GM18520 (cell line): ENCODE measurements at regions not wholly inside any gene's neighbourhood (a gene's known extent, or its start where the extent isn't known, plus 50 kb on each side); places are given as distances from the start of the nearest gene placed in this dataset.

Experiments used
- ATAC-seq: cut with Tn5 transposase; IDR thresholded peaks from one replicate; pipeline ENCODE4 v1.9.1; 2021; ENCODE audit not compliant: unreplicated experiment

GRCh38 chr18:33960417-33960816, 264.3 kb downstream of the NOL4 start:
- no peak for ATAC-seq

- no peak for ATAC-seq
Measured at GRCh38 chr18:33959609-33960008, 265.1 kb downstream of the NOL4 start.

DNA sequence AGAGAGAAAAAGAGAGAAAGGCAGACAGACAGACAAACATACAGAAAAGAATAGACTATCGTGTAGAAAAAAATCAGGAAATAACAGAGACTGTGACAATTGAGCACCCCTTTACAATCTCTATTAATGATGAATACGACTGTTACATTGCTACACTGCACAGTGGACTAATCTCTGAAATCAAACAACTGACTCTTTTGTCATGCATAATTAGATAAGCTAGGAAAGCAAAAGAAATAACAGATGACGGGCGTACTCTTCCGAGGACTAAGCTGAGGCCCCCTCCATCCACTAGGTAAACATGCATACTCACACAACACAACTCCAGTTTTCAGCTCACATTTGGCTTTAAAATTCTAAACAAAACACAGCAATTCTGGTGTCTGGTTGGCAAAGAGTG, 267.0 kb downstream of the NOL4 start:
- ATAC-seq: no peak

DNA sequence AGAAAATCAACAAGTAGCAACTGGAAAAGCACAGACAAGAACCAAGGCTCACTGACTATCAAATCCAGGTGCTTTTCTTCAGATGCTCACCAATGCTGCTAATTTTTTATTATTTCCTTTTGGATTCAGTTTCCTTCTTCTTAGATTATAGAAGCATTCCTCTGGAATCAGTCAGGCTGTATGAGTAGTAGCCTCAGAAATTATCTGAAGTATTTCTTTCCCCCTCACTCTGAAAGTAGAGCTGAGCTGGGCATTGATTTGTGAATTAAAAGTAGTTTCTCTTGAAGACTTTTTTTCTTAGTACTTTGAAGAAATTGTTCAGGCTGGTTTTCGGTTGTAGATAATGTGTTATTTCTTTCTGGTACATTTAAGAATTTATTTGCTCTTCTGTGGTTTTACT, 273.7 kb downstream of the NOL4 start:
- ATAC-seq: no peak

DNA sequence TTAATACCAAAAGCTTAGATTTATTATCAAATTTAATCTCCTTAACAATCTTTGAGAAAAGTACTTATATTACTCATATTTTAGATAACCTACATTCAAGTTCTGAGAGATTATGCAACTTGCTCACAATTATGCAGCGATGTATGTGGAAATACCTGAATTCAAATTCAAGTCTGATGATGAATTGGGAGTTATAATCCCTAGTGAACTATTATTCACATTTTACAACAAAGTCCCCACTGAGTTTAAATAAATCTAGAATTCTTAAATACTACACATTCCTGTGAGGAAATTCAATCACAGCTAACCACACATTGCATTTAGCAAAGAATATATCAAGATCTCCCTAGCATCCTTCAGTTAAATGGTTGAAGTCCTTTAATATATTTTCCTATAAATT, 278.4 kb downstream of the NOL4 start:
- no peak for ATAC-seq

DNA sequence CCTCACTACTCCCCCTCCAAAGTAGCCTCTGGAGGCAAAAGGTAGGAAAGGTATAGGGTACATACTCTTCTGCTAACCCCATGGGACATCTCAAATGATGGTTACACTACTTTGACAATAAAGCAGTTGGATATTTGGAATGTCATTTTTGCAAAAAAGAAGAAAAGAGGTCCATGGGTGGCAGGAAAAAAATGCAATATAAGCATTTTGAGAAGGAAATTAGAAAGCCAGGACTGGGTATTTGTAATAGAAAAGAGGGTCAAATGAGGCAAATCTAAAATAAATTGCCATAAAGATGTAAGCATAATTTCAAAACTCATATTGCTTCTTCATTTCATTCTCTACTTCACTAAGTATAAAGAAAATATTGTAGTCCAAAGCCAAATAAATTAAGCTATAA, 280.2 kb downstream of the NOL4 start:
- ATAC-seq: no peak

- ATAC-seq: no peak
Measured at GRCh38 chr18:33937270-33937816, 287.4 kb downstream of the NOL4 start.

- ATAC-seq: no peak
Measured at GRCh38 chr18:33934258-33934657, 290.5 kb downstream of the NOL4 start.

DNA sequence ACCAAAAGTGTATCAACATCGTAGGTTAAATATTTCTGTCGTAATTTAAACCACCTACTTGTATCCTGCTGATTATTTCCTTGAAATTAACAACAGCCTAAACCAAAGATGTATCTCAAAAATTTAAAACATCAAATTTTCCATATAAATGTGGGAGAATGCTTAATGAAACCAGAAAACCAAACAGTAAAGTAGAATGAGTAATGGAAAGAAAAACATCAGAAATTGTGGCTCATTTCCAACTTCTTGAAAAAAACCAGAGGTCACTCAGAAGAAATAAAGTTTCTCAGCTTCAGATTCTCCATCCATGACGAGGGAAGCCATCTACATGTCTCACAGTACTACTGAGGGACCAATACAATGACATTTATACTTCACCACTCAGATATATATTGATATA, 296.5 kb downstream of the NOL4 start:
- ATAC-seq: no peak

- ATAC-seq: no peak
Measured at GRCh38 chr18:33924576-33924975, 300.1 kb downstream of the NOL4 start.

DNA sequence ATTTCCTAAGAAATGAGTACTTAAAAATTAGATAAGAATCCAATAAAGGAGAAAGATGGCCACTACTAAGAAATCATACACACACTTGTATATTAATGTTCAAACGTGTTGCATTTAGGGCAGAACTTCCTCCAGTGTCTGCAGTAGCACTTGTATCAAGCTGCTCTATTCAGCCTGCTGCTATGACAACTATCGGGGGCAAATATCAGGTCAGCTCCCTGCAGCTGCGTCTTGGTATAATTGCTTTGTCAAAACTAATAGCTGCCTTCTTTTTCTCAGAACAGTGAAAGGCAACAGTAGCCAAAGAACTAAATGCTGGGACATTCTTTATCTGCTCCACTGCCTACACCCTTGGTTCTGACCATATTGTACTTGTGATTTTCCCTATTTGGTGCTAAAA, 300.7 kb downstream of the NOL4 start:
- ATAC-seq: no peak

DNA sequence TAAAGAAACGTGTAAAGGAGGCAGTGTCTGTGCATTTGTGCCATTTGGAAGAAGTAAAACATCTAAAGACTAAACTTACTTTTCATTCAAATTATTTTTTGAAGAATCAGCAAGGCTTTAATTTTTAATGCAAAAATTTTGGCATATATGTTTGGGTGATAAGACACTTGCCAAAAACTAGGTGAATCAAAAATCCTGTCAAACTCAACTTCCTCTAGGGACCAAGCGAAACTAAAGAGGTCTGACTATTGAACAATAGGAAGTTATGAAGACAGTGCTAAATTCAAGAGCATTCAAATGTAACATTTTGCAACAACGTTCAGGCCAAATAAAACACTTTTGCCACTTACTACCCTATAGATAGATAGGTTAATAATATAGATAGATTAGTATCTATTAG, 306.1 kb downstream of the NOL4 start:
- no peak for ATAC-seq

- ATAC-seq: no peak
Measured at GRCh38 chr18:33916200-33916599, 308.5 kb downstream of the NOL4 start.

GRCh38 chr18:33914399-33914798, 310.3 kb downstream of the NOL4 start:
- no peak for ATAC-seq

DNA sequence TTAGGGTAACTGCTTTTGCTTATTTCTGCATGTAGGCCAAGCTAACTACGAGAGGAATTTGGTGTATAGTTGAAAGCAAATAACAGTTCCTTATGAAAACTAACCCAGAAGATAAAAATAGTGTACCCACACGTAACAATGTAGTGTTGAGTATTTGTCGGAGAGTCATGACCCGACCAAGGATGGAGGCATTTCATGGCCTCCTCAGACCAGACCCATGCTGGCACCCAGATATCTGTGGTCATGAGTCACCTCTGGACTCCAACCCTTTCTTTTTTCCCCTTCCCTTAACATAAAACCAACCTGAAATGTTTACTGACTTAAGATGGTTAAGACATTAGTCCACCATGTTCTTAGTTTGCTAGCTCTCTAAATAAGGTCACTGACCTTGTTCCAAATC, 318.7 kb downstream of the NOL4 start:
- no peak for ATAC-seq

DNA sequence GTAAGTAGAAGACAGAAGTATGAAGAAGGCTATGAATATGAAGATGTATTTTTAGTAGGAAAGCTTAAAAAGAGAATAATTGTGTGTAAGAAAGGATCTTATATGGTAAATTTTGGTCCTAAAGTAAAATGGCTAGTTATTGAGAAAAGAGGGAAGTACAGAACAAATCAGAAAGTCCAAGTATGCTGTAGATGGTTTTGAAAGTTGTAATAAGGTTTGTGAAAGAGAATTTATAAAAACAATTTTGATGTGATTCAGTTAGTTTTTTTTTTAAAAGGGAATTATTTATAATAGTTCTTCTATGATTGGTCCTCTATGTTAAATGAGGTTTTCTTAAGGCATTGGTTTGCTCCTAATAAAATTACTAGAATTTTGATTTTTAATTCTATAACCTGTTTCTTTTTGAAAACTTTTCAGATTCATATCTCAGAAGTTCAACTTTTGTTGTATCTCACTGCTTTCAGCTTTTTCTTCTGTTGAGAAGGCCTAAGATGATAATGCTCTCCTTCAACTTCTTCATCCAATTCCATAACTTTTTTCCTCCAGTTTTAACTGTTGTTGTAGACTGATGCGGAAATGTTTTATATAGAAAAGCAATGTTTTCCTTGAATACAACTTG, 322.7 kb downstream of the NOL4 start:
- no peak for ATAC-seq

DNA sequence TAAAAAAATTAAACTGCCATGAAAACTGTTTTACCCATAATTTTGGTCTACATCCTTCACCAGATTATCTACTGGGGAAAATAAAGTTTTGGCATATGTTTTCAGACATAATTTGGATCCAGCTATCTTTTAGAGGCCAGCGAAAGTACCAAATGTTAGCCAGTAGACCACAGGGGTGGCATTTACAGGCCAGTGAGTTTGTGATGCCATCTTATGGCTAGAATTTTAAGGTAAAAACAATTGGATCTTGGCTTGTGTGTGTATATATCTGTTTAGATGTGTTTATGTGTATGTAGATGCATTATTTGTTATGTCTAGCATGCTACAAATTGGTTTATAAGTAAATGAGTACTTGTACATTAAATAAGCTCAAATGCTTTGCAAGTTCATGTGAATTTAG, 322.6 kb downstream of the ASXL3 start:
- ATAC-seq: no peak

DNA sequence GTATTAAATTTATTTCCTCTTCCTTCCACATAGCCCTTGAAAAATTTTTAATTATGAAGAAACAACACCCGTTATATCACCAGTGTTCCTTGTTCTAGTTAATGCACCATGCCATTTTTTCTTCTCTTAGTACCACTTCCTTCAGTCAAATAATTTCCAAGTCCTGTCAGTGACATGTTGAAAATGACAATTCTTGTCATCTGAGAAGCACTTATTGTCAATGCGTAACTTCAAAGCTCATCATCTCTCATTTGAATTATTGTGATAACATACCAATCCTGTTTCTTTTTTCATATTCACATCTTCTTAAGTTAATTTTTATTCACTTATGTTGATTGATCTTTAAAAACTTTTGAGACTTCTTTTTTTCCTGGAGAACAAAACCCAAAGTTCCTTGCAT, 320.4 kb downstream of the ASXL3 start:
- ATAC-seq: no peak

DNA sequence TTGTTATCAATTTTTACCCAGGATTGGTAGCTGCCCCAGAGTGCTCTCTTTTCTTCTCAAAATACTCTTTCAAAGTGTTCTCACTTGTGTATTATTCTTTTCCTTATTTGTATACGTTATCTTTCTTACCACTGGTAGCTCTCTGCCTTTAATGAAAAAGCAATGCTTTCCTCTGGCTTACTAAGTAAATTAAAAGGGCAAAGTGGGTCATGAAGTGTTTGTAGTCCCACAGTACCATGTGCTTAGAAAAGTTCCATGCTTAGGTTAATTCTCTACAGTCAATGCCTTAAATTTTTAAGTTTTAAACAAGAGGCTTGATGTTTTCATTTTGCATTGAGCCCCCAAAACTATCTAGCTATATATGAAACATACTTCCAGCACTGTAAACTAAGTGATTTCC, 300.2 kb downstream of the ASXL3 start:
- ATAC-seq: no peak

DNA sequence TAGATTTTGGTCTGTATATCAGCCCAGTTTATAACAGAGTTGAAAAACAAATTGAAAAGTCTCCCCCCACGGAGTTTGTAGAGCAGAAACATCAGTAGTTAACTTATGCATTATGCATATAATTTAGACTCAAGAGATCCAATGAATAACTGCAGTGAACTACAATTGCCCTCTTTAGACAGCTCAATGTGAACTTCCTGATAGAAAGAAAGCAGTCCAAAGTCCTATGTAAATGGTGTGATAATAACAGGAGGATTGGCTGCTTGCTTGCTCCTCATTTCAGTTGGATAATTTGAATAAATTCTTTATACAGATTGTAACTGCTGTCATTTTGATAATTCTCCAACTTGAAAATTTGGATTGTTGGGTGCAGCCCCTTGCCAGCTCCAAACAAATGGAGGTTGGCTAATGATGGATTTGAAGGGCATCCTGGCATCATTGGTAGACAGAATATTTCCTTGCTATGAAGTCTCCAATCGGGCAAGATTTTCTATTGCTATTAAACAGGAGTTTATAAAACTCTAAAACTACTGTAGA, 297.1 kb downstream of the ASXL3 start:
- no peak for ATAC-seq

DNA sequence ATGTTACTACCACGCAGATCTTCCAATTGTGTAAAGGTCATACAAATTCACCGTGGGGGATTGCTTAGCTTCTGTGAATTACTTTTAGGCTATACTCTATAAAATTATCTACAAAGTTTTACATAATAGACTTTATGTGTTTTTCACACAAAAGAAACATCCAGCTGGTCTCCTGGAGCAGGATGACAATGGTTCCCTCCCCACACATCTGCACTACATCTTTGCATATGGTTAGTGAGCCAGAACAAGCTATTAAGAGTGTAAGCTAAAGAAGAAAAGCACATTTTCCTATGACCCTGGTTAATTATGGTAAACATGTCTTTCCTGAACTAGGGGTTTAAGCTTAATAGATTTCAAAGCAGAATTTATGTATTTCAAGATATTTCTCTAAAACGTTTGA, 295.1 kb downstream of the ASXL3 start:
- ATAC-seq: no peak

DNA sequence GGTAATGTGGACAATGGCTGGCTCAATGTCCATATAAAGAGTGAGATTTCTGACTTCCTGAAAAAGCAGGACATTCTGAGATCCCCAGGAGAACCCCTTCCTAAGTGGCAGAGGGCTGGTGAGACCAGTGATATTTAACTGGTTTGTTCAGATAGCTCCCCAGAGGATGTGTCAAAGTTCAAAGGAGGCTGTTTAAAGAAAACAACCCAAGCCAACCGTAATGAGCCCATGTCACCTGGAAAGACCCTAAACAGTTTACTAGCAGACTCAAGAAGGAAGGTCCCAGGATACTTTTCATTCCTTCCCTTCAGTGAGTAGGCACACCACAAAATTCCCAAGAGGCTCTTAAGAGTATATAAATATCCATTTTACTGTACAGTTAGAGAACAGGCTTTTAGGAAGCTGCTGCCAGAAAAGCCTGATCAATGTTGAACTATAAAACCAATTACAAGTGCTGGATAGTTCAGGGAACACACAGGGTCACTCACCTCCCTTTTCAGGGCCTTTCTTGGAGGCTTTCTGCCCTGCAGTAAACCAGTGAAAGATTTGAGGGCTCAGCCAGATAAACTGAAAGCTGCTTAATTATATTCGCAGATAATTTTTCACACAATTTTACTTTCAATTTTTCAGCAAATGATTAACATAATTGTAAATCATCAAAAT, 293.5 kb downstream of the ASXL3 start:
- ATAC-seq: no peak

GRCh38 chr18:33870059-33870458, 292.0 kb downstream of the ASXL3 start:
- no peak for ATAC-seq
